ENCODE measurements at regions not wholly inside any gene's neighbourhood (a gene's known extent, or its start where the extent isn't known, plus 50 kb on each side); places are given as distances from the start of the nearest gene placed in this dataset.

DNA sequence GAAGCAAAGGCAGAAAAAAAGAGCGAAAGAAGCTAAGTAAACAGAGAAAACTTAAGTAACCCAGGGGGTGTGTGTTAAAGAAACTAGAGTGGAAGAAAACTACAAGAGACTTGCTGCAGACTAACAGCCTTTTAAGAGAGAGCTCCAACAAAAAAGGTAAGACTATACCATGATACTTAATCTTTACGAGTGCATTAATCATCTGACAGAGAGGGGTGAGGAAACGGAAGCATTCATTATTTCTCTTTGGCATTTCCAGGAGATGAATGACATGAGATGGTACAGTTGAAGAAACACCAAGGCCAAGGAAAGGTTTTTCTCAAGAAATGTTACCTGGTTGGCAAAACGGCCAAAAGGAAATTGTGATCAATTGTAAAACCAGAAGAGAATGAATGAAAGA, 906.8 kb downstream of the QKI start:
- no peaks in the 10 kb centered on the region for H3K4me1 ChIP-seq (ENCODE audit: insufficient read depth, low read length, poor library complexity, severe bottlenecking)
- H3K9me2 ChIP-seq (replicated peaks; ENCODE audit: low read depth, low read length), result no peaks in the 10 kb centered on the region
- no peak overlapping the region for H3K4me2 ChIP-seq (ENCODE audit: low read depth, low read length, poor library complexity, severe bottlenecking)
- no peak overlapping the region for H3K9ac ChIP-seq (ENCODE audit: low read depth, low read length, poor library complexity, severe bottlenecking)
- H3K27me3 ChIP-seq (ENCODE audit: insufficient read depth, low read length, poor library complexity, severe bottlenecking), result no peaks in the 10 kb centered on the region
- no peaks in the 10 kb centered on the region for H3K36me3 ChIP-seq (ENCODE audit: insufficient read depth, low read length)
- TF ChIP-seq CTCF (conservative IDR thresholded peaks at IDR 0.05; ENCODE audit: low read length), result no peak
- H3K9me3 ChIP-seq (ENCODE audit: insufficient read depth, low read depth, low read length), result no peaks in the 10 kb centered on the region
- no peak overlapping the region for H2AFZ ChIP-seq (ENCODE audit: low read length)
- H3K79me2 ChIP-seq (ENCODE audit: insufficient read depth, low read length), result no peaks in the 10 kb centered on the region
- no peaks in the 10 kb centered on the region for H3F3A ChIP-seq (ENCODE audit: low read depth)
- no peaks in the 10 kb centered on the region for H4K20me1 ChIP-seq (ENCODE audit: insufficient read depth, low read length, poor library complexity, severe bottlenecking)
- H3K4me3 ChIP-seq (ENCODE audit: low read length, poor library complexity, severe bottlenecking), result no peak overlapping the region

DNA sequence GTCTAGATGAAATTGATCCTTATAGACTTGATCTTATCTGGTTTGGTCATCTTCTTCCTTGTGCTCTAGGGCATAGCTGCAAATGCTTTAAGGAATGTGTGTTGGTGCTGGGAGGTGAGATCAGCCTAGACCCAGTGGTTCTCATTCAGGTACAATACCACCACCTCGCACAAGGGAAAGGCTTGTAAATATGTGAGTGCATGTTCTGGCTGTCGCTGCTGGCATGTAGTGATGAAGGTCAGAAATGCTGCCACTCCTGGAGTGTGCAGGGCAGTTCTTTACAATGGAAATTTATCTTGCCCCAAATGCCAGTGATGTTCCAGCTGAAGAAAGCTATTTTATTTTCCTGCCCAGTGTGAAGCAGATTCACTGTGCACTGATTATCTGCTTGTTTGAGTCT, 900.9 kb downstream of the QKI start:
- H3K4me1 ChIP-seq (ENCODE audit: insufficient read depth, low read length, poor library complexity, severe bottlenecking), result no peaks in the 10 kb centered on the region
- no peak overlapping the region for H2AFZ ChIP-seq (ENCODE audit: low read length)
- H3K36me3 ChIP-seq (ENCODE audit: insufficient read depth, low read length), result no peaks in the 10 kb centered on the region
- no peaks in the 10 kb centered on the region for H4K20me1 ChIP-seq (ENCODE audit: insufficient read depth, low read length, poor library complexity, severe bottlenecking)
- no peak overlapping the region for H3K4me3 ChIP-seq (ENCODE audit: low read length, poor library complexity, severe bottlenecking)
- H3K79me2 ChIP-seq (ENCODE audit: insufficient read depth, low read length), result no peaks in the 10 kb centered on the region
- no peaks in the 10 kb centered on the region for H3K27me3 ChIP-seq (ENCODE audit: insufficient read depth, low read length, poor library complexity, severe bottlenecking)
- H3K9ac ChIP-seq (ENCODE audit: low read depth, low read length, poor library complexity, severe bottlenecking), result no peak overlapping the region
- no peak for TF ChIP-seq EZH2phosphoT487 (IDR thresholded peaks at IDR 0.05; ENCODE audit: borderline replicate concordance)
- no peak for TF ChIP-seq CTCF (conservative IDR thresholded peaks at IDR 0.05; ENCODE audit: low read length)
- no peaks in the 10 kb centered on the region for H3K9me2 ChIP-seq (replicated peaks; ENCODE audit: low read depth, low read length)
- H3K4me2 ChIP-seq (ENCODE audit: low read depth, low read length, poor library complexity, severe bottlenecking), result no peak overlapping the region
- no peaks in the 10 kb centered on the region for H3F3A ChIP-seq (ENCODE audit: low read depth)
- H3K9me3 ChIP-seq (ENCODE audit: insufficient read depth, low read depth, low read length), result no peaks in the 10 kb centered on the region

DNA sequence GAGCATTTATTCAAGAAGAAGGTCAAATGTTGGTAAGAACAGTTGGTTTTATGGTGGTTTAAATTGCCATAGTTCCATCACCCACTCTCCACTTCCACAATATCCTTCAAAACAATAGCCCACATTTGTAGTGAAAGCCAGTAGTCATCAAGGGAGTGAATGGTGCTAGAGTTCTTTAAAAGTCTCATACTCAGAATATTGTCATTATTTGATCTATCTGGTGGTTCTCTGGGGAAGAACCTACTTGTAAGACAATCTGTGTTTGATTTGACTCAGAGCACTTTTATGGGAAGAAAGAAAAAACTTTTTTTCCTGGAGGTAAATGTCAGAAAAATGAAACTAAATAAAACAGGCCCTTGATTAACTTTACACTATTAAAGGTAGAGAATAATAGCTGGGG, 893.8 kb downstream of the QKI start:
- Histone ChIP-seq H3K4me1 (ENCODE audit: insufficient read depth, low read length, poor library complexity, severe bottlenecking) (no peaks in the 10 kb centered on the region), H3K4me3 (ENCODE audit: low read length, poor library complexity, severe bottlenecking) (no peak overlapping the region), H3K9ac (ENCODE audit: low read depth, low read length, poor library complexity, severe bottlenecking) (no peak overlapping the region), H3K27me3 (ENCODE audit: insufficient read depth, low read length, poor library complexity, severe bottlenecking) (no peaks in the 10 kb centered on the region), H4K20me1 (ENCODE audit: insufficient read depth, low read length, poor library complexity, severe bottlenecking) (no peaks in the 10 kb centered on the region), H3F3A (ENCODE audit: low read depth) (no peaks in the 10 kb centered on the region), H2AFZ (ENCODE audit: low read length) (no peak overlapping the region), H3K9me2 (replicated peaks; ENCODE audit: low read depth, low read length) (no peaks in the 10 kb centered on the region), H3K79me2 (ENCODE audit: insufficient read depth, low read length) (no peaks in the 10 kb centered on the region), H3K9me3 (ENCODE audit: insufficient read depth, low read depth, low read length) (0 out of 2 replicates have a peak, but pooled peaks cover 5% of the 10 kb centered on the region), H3K4me2 (ENCODE audit: low read depth, low read length, poor library complexity, severe bottlenecking) (no peak overlapping the region), H3K36me3 (ENCODE audit: insufficient read depth, low read length) (no peaks in the 10 kb centered on the region)
- TF ChIP-seq CTCF (conservative IDR thresholded peaks at IDR 0.05; ENCODE audit: low read length), result no peak
- no peak for TF ChIP-seq EZH2phosphoT487 (IDR thresholded peaks at IDR 0.05; ENCODE audit: borderline replicate concordance)
